ENCODE measurements at regions not wholly inside any gene's neighbourhood (a gene's known extent, or its start where the extent isn't known, plus 50 kb on each side); places are given as distances from the start of the nearest gene placed in this dataset.

GRCh38 chr9:99632349-99633038 lies 189.2 kb upstream of the NR4A3 start:
- no peak for DNase-seq
- Mint-ChIP-seq H3K27me3 (ENCODE audit: unreplicated experiment) (peaks cover 11% of the 10 kb centered on the region), H3K36me3 (ENCODE audit: insufficient read depth, unreplicated experiment) (no peaks in the 10 kb centered on the region), H3K27ac (ENCODE audit: unreplicated experiment) (no peak overlapping the region), H3K4me3 (ENCODE audit: low read depth, unreplicated experiment) (no peak overlapping the region), H3K9me3 (ENCODE audit: low read depth, unreplicated experiment) (no peaks in the 10 kb centered on the region), H3K4me1 (ENCODE audit: low read depth, unreplicated experiment) (no peaks in the 10 kb centered on the region)
- CTCF ChIA-PET: no interaction called here
- no TSS peak for BruUV-seq (replicated peaks)
- intact Hi-C loops (cut with micrococcal nuclease; ENCODE audit: unreplicated experiment): no loop called here
- no peak for TF ChIP-seq CTCF (IDR thresholded peaks at IDR 0.05; ENCODE audit: unreplicated experiment)

- no peaks in the 10 kb centered on the region for H3K9me3 Mint-ChIP-seq (ENCODE audit: low read depth, unreplicated experiment)
- H3K27ac Mint-ChIP-seq (ENCODE audit: unreplicated experiment): no peak overlapping the region
- DNase-seq: no peak
- no peak overlapping the region for H3K4me3 Mint-ChIP-seq (ENCODE audit: low read depth, unreplicated experiment)
- intact Hi-C loops (cut with micrococcal nuclease; ENCODE audit: unreplicated experiment): no loop called here
- no peaks in the 10 kb centered on the region for H3K36me3 Mint-ChIP-seq (ENCODE audit: insufficient read depth, unreplicated experiment)
- no peaks in the 10 kb centered on the region for H3K4me1 Mint-ChIP-seq (ENCODE audit: low read depth, unreplicated experiment)
- CTCF ChIA-PET: no interaction called here
- BruUV-seq (replicated peaks): no TSS peak
- TF ChIP-seq CTCF (IDR thresholded peaks at IDR 0.05; ENCODE audit: unreplicated experiment): no peak
- peaks cover 4% of the 10 kb centered on the region for H3K27me3 Mint-ChIP-seq (ENCODE audit: unreplicated experiment)
These were observed 188.4 kb upstream of the NR4A3 start for GRCh38 chr9:99633265-99633664.

- no peak for DNase-seq
- CTCF ChIA-PET: no interaction called here
- no peaks in the 10 kb centered on the region for H3K27me3 Mint-ChIP-seq (ENCODE audit: unreplicated experiment)
- H3K36me3 Mint-ChIP-seq (ENCODE audit: insufficient read depth, unreplicated experiment): no peaks in the 10 kb centered on the region
- no peaks in the 10 kb centered on the region for H3K4me1 Mint-ChIP-seq (ENCODE audit: low read depth, unreplicated experiment)
- intact Hi-C loops (cut with micrococcal nuclease; ENCODE audit: unreplicated experiment): no loop called here
- H3K9me3 Mint-ChIP-seq (ENCODE audit: low read depth, unreplicated experiment): no peaks in the 10 kb centered on the region
- H3K4me3 Mint-ChIP-seq (ENCODE audit: low read depth, unreplicated experiment): no peak overlapping the region
- no TSS peak for BruUV-seq (replicated peaks)
- TF ChIP-seq CTCF (IDR thresholded peaks at IDR 0.05; ENCODE audit: unreplicated experiment): no peak
- no peak overlapping the region for H3K27ac Mint-ChIP-seq (ENCODE audit: unreplicated experiment)
These were observed 187.5 kb upstream of the NR4A3 start for GRCh38 chr9:99634186-99634585.

- Mint-ChIP-seq H3K9me3 (ENCODE audit: low read depth, unreplicated experiment) (no peaks in the 10 kb centered on the region), H3K4me3 (ENCODE audit: low read depth, unreplicated experiment) (no peak overlapping the region), H3K36me3 (ENCODE audit: insufficient read depth, unreplicated experiment) (no peaks in the 10 kb centered on the region), H3K27ac (ENCODE audit: unreplicated experiment) (no peak overlapping the region), H3K27me3 (ENCODE audit: unreplicated experiment) (no peaks in the 10 kb centered on the region), H3K4me1 (ENCODE audit: low read depth, unreplicated experiment) (no peaks in the 10 kb centered on the region)
- BruUV-seq (replicated peaks): no TSS peak
- TF ChIP-seq CTCF (IDR thresholded peaks at IDR 0.05; ENCODE audit: unreplicated experiment): no peak
- DNase-seq: no peak
- intact Hi-C loops (cut with micrococcal nuclease; ENCODE audit: unreplicated experiment): no loop called here
- CTCF ChIA-PET: no interaction called here
These were observed 186.7 kb upstream of the NR4A3 start for GRCh38 chr9:99635032-99635431.
